Epidermal melanocyte (primary cell): ENCODE measurements at regions not wholly inside any gene's neighbourhood (a gene's known extent, or its start where the extent isn't known, plus 50 kb on each side); places are given as distances from the start of the nearest gene placed in this dataset.
"Not testable (repeated sequence)": the region's sequence is repeated elsewhere in the genome, so short reads cannot be mapped to it uniquely, and the experiment has no call there.

ENCODE experiments used
- DNase-seq: peaks from one replicate; pipeline ENCODE4 v3.0.0; 2011; ENCODE audit warnings: low spot score; ENCODE audit not compliant: insufficient read length

DNA sequence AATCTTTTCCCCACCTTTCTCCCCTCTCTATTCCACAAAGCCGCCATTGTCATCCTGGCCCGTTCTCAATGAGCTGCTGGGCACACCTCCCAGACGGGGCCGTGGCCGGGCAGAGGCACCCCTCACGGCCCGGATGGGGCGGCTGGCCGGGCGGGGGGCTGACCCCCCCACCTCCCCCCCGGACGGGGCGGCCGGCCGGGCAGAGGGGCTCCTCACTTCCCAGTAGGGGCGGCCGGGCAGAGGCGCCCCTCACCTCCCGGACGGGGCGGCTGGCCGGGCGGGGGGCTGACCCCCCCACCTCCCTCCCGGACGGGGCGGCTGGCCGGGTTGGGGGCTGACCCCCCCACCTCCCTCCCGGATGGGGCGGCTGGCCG, 85.6 kb downstream of the OR2B2 start:
- not testable (repeated sequence) for DNase-seq

DNA sequence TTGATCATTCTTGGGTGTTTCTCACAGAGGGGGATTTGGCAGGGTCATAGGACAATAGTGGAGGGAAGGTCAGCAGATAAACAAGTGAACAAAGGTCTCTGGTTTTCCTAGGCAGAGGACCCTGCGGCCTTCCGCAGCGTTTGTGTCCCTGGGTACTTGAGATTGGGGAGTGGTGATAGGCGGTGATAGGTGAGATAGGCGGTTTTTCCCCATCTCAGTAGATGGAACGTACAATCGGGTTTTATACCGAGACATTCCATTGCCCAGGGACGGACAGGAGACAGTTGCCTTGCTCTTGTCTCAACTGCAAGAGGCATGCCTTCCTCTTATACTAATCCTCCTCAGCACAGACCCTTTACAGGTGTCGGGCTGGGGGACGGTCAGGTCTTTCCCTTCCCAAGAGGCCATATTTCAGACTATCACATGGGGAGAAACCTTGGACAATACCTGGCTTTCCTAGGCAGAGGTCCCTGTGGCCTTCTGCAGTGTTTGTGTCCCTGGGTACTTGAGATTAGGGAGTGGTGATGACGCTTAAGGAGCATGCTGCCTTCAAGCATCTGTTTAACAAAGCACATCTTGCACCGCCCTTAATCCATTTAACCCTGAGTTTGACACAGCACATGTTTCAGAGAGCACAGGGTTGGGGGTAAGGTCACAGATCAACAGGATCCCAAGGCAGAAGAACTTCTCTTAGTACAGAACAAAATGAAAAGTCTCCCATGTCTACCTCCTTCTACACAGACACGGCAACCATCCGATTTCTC, 86.2 kb downstream of the OR2B2 start:
- DNase-seq: not testable (repeated sequence)

DNA sequence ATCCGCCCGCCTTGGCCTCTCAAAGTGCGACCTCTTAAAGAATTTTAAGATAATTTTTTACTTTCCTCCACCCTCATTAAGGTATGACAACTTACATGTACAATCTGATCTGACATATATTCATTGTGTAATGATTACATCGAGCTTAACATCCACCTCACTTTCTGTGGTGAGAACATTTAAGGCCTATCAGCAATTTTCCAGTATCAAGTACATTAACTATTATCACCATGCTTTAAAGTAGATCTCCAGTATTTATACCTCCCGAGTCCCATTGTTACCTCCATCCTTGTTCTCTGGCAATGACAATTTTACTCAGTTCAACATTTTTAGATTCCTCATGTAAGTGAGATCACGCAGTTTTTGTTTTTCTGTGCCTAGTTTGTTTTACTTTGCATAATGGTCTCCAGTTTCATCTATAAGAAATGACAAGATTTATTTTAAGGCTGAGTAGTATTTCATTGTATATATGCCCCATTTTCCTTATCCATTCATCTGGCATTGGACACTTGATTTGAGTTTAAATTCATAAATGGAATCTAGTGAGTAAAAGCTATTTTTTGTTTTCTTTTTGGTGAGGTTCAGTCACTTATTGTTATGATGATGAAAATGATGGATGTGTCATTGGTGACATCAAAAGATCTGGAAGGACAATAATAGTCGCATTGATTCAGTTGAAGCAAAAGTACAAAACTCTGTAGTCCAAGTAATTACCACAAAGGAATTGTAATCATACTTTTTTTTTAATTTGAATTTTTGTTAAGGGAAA, 87.0 kb downstream of the OR2B2 start:
- DNase-seq: no peak

DNA sequence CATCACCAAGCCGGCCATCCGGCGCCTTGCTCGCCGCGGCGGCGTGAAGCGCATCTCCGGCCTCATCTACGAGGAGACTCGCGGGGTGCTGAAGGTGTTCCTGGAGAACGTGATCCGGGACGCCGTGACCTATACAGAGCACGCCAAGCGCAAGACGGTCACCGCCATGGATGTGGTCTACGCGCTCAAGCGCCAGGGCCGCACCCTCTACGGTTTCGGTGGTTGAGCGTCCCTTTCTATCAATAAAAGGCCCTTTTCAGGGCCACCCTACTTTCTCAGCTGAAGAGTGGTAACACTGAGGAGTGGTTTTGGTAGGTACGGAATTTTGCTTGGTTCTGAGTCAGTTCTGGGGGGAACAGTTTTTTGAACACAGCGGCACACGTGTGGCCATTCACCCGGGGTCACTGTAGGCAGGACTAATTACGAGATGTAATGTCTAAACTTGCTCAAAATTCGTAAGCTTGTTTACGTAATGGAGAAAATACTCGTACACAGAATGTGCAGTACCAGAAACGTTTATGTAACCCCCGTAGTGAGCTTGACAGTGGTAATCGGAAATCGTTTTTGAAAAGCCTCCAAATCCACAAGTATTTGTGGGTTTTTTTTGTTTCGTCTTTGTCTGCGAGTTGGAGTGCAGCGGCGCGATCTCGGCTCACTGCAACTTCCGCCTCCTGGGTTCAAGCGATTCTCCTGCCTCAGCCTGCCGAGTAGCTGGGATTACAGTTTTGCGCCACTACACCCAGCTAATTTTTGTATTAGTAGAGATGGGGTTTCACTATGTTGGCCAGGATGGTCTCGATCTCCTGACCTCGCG, 87.8 kb downstream of the OR2B2 start:
- not testable (repeated sequence) for DNase-seq

DNA sequence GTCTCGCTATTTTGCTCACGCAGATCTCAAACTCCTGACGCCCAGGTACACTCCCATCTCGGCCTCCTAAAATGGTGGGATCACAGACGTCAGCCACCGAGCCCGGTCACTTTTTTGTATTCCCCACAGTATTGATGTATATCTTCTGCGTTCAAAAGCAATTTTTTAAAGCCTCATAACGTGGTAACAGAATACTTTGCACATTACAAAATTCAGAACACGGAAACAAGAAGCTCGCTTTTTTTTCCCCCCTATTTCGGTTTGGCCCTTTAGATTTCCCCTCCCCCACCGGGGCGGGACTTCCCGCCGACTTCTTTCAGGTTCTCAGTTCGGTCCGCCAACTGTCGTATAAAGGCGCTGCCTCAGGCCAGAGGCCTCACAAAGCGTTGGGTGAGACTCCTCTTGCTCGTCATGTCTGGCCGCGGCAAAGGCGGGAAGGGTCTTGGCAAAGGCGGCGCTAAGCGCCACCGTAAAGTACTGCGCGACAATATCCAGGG, 88.4 kb downstream of the OR2B2 start:
- not testable (repeated sequence) for DNase-seq

DNA sequence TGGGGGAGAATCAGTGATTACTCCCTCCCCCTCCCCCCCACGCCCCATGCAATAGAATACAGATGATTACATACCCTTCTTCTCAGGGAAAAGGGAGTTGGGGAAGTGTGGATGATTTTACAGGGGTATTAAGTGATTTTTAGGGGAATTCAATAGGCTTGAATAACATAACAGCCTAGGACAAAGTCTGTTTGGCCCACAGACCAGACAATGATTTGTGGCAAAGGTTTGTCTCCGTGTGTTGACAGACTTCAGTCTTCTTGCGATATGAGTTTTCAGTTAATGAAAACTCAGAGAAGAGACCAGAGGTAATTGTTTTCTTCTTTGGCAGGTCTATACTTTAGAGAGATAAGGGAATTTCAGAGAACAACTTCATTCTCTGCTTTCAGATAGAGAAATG, 95.3 kb downstream of the OR2B2 start:
- no peak for DNase-seq

DNA sequence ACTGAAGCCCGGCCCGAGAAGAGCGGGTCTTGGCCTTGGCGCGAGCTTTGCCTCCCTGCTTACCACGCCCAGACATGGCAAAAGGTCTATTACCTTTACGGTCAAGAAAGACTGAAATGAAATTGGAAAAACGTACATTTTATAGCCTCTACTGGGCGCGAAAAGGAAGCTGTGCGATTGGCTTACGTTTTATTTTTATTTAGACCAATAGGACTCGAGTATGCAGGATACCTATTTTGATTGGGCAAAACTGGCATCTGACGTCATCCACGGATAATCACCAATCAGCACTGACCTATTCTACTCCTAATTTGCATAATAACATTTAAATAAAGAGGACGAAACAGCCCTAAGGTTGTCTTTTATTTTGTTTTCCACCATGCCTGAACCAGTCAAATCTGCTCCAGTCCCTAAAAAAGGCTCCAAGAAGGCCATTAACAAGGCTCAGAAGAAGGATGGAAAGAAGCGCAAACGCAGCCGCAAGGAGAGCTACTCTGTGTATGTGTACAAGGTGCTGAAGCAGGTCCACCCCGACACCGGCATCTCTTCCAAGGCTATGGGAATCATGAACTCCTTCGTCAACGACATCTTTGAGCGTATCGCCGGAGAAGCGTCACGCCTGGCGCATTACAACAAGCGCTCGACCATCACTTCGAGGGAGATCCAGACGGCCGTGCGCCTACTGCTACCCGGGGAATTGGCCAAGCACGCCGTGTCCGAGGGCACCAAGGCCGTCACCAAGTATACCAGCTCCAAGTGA, 97.4 kb downstream of the OR2B2 start:
- peak; percentile 60 for DNase-seq

DNA sequence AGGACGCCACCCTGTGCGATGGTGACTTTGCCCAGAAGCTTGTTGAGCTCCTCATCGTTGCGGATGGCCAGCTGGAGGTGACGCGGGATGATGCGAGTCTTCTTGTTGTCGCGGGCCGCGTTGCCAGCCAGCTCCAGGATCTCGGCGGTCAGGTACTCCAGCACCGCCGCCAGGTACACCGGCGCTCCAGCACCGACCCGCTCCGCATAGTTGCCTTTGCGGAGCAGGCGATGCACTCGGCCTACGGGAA, 97.9 kb downstream of the OR2B2 start:
- not testable (repeated sequence) for DNase-seq

DNA sequence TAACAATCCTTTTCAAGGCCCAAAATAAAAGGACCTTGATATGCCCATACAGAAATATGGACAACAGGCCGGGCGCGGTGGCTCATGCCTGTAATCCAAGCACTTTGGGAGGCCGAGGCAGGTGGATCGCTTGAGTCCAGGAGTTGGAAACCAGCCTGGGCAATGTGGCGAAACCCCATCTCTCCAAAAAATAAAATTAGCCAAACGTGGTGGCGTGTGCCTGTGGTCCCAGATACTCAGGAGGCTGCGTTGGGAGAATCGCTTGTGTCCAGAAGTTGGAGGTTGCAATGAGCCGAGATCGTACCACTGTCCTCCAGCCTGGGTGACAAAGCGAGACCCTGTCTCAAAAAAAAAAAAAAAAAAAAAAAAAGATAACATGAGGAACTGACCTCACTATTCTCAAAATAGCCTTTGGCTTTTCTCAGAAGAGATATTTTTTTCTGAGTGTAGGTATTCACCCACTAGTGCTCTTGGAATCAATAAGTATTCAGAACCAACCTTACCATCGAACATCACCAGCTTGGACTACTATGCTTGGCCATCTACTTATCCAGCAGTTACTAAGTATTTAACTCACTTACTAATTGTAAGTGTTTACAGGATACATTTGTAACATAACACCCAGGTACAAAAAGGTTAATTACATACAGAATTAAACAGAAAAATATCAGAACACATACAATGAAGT, 99.2 kb downstream of the OR2B2 start:
- no peak for DNase-seq

DNA sequence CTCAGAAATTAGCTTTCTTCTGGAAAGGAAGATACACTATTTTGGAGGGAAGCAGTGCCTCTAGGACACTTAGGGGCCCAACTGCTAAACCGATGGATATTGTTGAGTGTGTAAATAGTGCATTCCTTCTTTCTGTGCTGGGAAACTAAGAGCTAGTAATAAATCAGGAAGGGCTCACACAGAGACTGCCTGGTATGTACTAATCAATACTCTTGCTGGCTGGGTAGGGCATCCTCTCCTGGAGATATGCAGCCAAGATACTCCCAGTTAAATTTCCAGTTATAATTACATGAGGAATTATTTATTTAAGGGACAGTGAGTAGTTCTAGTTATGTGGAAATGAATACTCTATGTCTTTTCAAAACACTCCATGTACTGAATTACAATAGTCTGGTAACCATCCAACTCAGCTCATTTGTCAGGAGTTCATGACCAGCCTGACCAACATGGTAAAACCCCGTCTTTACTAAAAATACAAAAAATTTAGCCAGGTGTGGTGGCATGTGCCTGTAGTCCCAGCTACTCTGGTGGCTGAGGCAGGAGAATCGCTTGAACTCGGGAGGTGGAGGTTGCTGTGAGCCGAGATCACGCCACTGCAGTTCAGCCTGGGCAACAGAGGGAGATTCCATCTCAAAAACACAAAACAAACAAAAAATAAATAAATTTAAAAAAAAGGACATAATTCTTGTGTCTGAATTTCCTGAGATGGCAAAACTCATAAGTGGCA, 100.0 kb downstream of the OR2B2 start:
- DNase-seq: no peak

DNA sequence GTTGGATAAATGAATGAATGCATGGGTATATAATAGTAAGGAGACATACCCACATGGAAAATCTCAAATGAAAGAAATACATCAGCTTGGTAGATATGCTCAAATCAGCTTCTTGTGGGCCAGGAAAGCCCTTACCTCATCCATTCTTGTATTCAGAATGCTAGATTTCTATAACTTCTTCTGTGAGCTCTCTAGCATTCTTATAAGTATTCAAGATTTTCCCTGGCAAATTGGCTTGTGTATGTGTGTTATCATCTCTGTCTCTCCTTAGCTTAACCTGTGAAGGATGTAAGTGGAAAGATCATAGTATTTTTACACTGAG, 100.8 kb downstream of the OR2B2 start:
- DNase-seq: no peak

DNA sequence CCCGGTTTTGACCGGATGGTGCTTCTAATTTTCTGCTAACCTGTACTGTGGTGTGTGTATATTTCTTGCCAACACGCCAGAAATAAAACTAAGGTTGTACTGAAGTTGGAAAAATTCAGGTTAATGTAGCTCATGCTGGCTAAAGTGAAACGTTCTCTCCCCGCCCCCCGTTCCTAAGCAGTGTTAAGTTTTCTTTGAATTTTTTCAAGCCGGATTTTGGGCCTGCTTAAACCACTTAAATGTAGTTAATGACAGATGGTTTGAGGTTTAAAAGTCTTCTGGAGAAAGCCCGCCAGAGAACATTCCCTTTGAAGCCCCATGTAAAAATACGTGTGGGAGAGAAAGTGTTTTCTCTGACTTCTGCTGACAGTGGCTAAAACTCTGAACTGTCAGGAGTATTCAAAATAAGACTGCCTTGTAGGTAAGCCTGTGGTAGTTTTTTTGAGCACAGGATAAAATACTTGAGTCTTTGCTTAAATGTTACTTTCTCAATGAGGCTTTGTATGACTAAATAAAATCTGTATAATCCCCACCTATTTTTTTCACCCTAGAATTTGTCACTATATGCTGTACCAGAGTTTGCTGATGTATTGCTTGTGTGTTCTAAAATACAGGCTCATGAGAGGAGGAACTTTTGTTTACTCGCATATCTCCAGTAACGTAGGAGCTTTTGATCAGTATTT, 101.3 kb downstream of the OR2B2 start:
- no peak for DNase-seq

DNA sequence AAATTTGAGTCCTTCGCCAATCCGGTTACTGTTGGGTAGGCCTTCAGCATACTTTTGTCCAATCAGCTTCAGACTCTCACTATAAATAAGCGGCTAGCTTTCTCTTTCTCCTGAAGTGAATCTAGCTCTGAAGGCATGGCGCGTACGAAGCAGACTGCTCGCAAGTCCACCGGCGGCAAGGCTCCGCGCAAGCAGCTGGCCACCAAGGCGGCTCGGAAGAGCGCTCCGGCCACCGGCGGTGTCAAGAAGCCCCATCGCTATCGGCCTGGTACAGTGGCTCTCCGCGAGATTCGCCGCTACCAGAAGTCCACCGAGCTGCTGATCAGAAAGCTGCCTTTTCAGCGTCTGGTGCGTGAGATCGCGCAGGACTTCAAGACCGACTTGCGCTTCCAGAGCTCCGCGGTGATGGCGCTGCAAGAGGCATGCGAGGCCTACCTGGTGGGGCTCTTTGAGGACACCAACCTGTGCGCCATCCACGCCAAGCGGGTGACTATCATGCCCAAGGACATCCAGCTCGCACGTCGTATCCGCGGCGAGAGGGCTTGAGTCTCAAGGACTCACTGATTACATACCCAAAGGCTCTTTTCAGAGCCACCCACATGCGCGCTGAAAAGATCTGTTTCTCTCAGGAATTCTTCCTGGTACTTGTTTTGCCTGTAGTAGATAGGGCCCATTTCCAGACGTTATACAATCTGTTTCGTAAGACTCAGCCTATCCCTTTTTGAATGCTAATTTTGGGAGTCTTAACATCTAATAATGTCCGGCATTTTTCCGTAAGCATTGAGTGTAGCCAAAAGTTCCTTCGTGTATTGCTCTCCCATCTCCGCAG, 102.0 kb downstream of the OR2B2 start:
- peak; percentile 90 for DNase-seq

DNA sequence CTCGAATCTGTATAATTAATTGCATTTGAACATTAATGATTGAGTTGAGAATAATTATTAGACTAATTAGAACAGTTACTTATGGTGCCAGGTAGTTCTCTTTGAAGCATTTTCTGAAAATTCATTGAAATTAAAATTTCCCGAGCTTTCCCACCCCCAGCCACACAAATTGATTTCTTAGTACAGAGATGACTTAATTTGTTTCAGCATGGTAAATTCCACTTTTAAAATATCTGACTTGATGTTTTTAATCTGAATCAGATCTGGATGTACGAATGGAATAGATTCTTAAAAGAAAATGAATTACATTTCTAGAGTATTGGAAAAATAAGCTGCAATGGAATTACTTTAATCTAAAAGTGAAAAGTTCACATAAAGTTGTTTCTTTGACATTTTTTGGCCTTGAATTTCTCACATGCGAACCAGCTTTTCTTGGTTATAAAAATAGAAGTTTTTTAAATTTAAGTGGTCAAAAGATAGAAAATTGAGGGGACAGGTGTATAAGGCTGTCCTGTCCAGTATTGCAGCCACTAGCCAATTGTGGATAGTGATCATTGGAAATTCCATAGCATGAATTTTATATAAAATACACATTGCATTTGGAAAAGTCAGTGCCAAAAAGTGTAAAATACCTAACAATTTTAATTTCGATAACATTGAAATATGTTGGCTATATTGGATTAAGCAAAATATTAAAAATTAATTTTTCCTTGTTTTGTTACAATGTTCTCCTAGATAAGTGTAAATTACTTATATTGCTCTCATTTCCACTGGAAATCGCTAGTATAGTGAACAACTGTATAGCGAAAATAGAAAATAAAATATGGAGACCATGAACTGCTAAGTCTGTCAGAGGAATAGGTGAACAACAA, 102.9 kb downstream of the OR2B2 start:
- DNase-seq: no peak

DNA sequence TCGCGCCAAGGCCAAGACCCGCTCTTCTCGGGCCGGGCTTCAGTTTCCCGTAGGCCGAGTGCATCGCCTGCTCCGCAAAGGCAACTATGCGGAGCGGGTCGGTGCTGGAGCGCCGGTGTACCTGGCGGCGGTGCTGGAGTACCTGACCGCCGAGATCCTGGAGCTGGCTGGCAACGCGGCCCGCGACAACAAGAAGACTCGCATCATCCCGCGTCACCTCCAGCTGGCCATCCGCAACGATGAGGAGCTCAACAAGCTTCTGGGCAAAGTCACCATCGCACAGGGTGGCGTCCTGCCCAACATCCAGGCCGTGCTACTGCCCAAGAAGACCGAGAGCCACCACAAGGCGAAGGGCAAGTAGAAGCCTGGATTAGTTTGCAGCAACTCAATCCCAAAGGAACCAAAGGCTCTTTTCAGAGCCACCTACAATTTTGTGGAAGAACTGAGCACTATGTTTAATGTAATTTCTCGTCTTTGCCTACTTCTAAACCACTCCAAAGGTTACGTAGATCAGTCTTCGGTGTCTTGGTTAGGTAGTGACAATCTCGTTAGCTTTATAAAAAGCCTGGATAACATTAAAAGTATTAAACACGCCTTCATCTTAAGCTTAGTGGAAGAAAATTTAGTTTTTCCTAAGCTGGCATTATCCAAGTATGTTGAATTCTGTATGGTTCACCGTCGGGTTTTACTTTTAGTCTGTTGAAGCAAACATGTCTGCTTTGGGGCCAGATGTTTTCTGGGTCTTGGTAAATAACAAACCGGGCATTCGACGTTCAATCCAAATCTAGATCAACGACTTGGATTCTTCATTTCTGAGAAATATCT, 103.7 kb downstream of the OR2B2 start:
- not testable (repeated sequence) for DNase-seq

DNA sequence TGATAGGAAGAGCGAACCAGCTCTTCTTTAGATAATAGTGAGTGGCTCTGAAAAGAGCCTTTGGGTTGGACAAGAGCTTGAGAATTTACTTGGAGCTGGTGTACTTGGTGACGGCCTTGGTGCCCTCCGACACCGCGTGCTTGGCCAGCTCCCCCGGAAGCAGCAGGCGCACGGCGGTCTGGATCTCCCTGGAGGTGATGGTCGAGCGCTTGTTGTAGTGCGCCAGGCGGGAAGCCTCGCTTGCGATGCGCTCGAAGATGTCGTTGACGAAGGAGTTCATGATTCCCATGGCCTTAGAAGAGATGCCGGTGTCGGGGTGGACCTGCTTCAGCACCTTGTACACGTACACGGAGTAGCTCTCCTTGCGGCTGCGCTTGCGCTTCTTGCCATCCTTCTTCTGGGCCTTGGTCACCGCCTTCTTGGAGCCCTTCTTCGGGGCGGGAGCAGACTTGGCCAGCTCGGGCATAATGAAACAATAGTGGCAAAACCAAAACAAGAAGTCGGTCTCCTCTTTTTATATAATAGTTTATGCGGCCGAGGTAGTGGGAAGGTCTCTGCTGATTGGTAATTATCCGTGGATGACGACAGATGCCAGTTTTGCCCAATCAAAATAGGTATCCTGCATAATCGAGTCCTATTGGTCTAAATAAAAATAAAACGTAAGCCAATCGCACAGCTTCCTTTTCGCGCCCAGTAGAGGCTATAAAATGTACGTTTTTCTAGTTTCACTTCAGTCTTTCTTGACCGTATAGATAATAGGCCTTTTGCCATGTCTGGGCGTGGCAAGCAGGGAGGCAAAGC, 104.6 kb downstream of the OR2B2 start:
- DNase-seq: peak; percentile 80
